Thymus (tissue), 11 donors: ENCODE measurements at regions not wholly inside any gene's neighbourhood (a gene's known extent, or its start where the extent isn't known, plus 50 kb on each side); places are given as distances from the start of the nearest gene placed in this dataset.

ENCODE experiments used
- DNase-seq, 9 donors: peaks; one replicate each; pipeline ENCODE4 v3.0.0-alpha.2; 2013; ENCODE audit warnings: low spot score in 9 of 9, low read depth in 6 of 9, missing footprints in 1 of 9
- H3K27ac ChIP-seq, 2 donors: one replicate each; pipeline ENCODE4 v1.5.1; 2013; ENCODE audit warnings: control low read depth in 1 of 2, low read depth in 1 of 2, low read length in 1 of 2, mild to moderate bottlenecking in 1 of 2, moderate library complexity in 1 of 2
- H3K27me3 ChIP-seq, 2 donors: one replicate each; pipeline ENCODE4 v1.5.1; 2013; ENCODE audit warnings: low read length in 1 of 2; ENCODE audit not compliant: control insufficient read depth in 2 of 2, insufficient read depth in 1 of 2
- H3K36me3 ChIP-seq, 2 donors: one replicate each; pipeline ENCODE4 v1.5.1; 2013; ENCODE audit warnings: low read length in 1 of 2, mild to moderate bottlenecking in 1 of 2, moderate library complexity in 1 of 2; ENCODE audit not compliant: control insufficient read depth in 2 of 2, insufficient read depth in 2 of 2
- H3K4me1 ChIP-seq, 2 donors: one replicate each; pipeline ENCODE4 v1.5.1; 2013; ENCODE audit warnings: low read length in 2 of 2; ENCODE audit not compliant: control insufficient read depth in 2 of 2, insufficient read depth in 2 of 2
- H3K4me3 ChIP-seq, 2 donors: one replicate each; pipeline ENCODE4 v1.5.1; 2013; ENCODE audit warnings: low read length in 2 of 2, control low read depth in 1 of 2, mild to moderate bottlenecking in 1 of 2
- H3K9me3 ChIP-seq, 2 donors: one replicate each; pipeline ENCODE4 v1.5.1; 2013; ENCODE audit warnings: low read length in 1 of 2, mild to moderate bottlenecking in 1 of 2; ENCODE audit not compliant: control insufficient read depth in 2 of 2, insufficient read depth in 1 of 2
- WGBS: extraction: QIAGEN DNeasy Blood & Tissue Kit; methylation state at CpG from one replicate; pipeline ENCODE4 v1.1.7; 2013; 5-methylcytosine and 5-hydroxymethylcytosine counted together
- donor health status: healthy.

- no peaks in the 10 kb centered on the region for H3K4me1 ChIP-seq
- no peak overlapping the region for H3K4me3 ChIP-seq
- no peak overlapping the region for H3K27ac ChIP-seq
- DNase-seq, result no peak
- H3K27me3 ChIP-seq, result no peaks in the 10 kb centered on the region
- no peaks in the 10 kb centered on the region for H3K9me3 ChIP-seq
- no peaks in the 10 kb centered on the region for H3K36me3 ChIP-seq
- WGBS, result 84% methylated on average over 4 of the region's 4 CpGs
Observed at GRCh38 chr6:2476376-2476775, 231.0 kb upstream of the GMDS start.

GRCh38 chr6:2471472-2471871, 226.1 kb upstream of the GMDS start:
- Histone ChIP-seq H3K9me3 (no peaks in the 10 kb centered on the region), H3K4me1 (peaks cover 0 to 6% of the 10 kb centered on the region in 2 donors), H3K36me3 (no peaks in the 10 kb centered on the region), H3K4me3 (no peak overlapping the region), H3K27me3 (peaks cover 0 to 8% of the 10 kb centered on the region in 2 donors), H3K27ac (no peak overlapping the region)
- DNase-seq, result no peak
- WGBS, result 93% methylated on average over 9 of the region's 9 CpGs

DNA sequence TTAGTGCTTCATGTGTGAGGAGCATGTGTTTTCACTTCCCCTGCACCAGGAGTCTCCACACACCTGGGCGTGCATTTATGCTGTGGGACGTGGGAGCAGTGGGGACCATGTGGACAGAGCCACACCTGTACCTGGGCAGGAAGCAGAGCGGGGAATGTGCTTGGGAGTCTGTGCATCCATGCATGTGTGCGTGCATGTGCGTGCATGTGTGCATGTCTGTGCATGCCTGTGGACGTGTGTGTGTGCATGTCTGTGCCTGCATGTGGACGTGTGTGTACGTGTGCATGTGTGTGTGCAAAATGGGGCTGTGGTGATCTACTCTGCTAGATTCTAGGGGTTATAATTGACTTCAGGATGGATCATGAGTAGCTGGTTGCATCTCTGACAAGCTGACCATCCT, 224.0 kb upstream of the GMDS start:
- peaks cover 0 to 6% of the 10 kb centered on the region in 2 donors for H3K4me1 ChIP-seq
- H3K27ac ChIP-seq, result no peak overlapping the region
- WGBS, result 94% methylated on average over 8 of the region's 8 CpGs
- no peaks in the 10 kb centered on the region for H3K36me3 ChIP-seq
- no peaks in the 10 kb centered on the region for H3K9me3 ChIP-seq
- DNase-seq, result no peak
- no peak overlapping the region for H3K4me3 ChIP-seq
- peaks cover 0 to 8% of the 10 kb centered on the region in 2 donors for H3K27me3 ChIP-seq

DNA sequence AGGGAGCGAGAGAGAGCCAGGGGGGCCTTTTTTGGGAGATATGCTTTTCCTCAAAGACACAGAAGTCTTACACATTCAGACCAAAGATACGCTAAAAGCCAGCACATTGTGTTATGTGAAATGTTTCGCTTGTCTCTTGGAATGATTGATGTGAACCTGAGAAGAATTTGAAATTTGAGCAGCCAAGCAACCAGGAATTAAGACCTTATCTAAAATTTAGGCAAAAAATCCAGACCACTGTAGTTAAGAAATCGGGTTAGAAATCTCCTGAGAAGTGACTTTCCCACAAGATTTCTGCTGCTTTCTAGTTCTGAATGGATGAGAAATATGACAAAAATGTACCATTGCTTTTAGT, 223.2 kb upstream of the GMDS start:
- no peaks in the 10 kb centered on the region for H3K36me3 ChIP-seq
- WGBS, result 86% methylated on average over 4 of the region's 4 CpGs
- no peak overlapping the region for H3K27ac ChIP-seq
- DNase-seq, result no peak
- H3K27me3 ChIP-seq, result peaks cover 0 to 8% of the 10 kb centered on the region in 2 donors
- no peaks in the 10 kb centered on the region for H3K9me3 ChIP-seq
- H3K4me1 ChIP-seq, result peaks cover 0 to 6% of the 10 kb centered on the region in 2 donors
- H3K4me3 ChIP-seq, result no peak overlapping the region

DNA sequence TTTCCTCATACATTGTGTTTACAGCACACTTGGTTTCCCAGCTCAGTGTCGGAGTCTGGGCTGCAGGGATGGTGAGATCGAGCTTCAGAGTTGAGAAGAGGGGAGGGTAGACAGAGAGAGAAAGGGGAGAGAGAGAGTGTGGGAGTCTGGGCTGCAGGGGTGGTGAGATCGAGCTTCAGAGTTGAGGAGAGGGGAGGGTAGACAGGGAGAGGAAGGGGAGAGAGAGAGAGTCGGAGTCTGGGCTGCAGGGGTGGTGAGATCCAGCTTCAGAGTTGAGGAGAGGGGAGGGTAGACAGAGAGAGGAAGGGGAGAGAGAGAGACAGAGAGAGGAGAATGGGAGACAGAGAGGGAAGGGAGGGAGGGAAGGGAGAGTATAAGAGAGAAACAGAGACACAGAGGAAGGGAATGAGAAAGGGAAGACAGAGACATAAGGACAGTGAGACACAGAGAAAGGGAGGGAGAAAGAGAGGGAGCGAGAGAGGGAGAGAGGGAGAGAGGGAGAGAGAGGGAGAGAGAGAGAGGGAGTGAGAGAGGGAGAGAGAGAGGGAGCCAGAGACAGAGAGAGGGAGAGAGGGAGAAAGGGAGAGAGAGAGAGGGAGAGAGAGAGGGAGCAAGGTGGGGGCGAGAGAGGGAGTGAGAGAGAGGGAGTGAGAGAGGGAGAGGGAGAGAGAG, 222.7 kb upstream of the GMDS start:
- H3K9me3 ChIP-seq, result no peaks in the 10 kb centered on the region
- DNase-seq, result no peak
- H3K4me3 ChIP-seq, result no peak overlapping the region
- H3K27ac ChIP-seq, result no peak overlapping the region
- WGBS, result 66% methylated on average over 6 of the region's 6 CpGs
- peaks cover 0 to 6% of the 10 kb centered on the region in 2 donors for H3K4me1 ChIP-seq
- H3K27me3 ChIP-seq, result peaks cover 0 to 8% of the 10 kb centered on the region in 2 donors
- H3K36me3 ChIP-seq, result no peaks in the 10 kb centered on the region

- DNase-seq, result no peak
- no peaks in the 10 kb centered on the region for H3K36me3 ChIP-seq
- H3K9me3 ChIP-seq, result no peaks in the 10 kb centered on the region
- no peak overlapping the region for H3K27ac ChIP-seq
- H3K27me3 ChIP-seq, result peaks cover 0 to 8% of the 10 kb centered on the region in 2 donors
- peaks cover 0 to 6% of the 10 kb centered on the region in 2 donors for H3K4me1 ChIP-seq
- H3K4me3 ChIP-seq, result no peak overlapping the region
- 98% methylated on average over 9 of the region's 9 CpGs for WGBS
Observed at GRCh38 chr6:2465336-2465735, 219.9 kb upstream of the GMDS start.

- Histone ChIP-seq H3K27ac (no peak overlapping the region), H3K4me1 (peaks cover 0 to 6% of the 10 kb centered on the region in 2 donors), H3K9me3 (no peaks in the 10 kb centered on the region), H3K36me3 (no peaks in the 10 kb centered on the region), H3K4me3 (no peak overlapping the region), H3K27me3 (peaks cover 0 to 8% of the 10 kb centered on the region in 2 donors)
- 96% methylated on average over 5 of the region's 5 CpGs for WGBS
- no peak for DNase-seq
Observed at GRCh38 chr6:2464641-2465040, 219.2 kb upstream of the GMDS start.

DNA sequence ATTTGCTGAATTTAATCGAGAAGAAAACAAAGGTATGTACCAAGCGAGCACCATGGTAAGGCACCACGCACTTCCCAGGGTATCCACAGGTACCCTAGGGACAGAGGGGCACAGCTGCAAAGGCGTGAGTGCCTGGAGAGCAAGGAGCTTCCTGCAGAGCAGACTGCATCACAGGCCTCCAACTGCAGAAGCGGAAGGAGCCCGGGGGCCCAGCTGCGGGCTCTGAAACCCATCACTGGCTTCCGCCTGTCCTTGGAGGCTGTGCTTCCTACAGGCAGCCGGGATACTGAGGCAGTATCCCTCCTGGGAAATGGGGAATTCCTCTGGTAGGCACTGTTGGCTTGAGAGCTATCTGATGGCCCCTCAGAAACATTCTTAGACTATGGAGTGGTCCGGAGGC, 217.4 kb upstream of the GMDS start:
- no peaks in the 10 kb centered on the region for H3K9me3 ChIP-seq
- H3K4me1 ChIP-seq, result no peaks in the 10 kb centered on the region
- no peaks in the 10 kb centered on the region for H3K36me3 ChIP-seq
- WGBS, result 88% methylated on average over 10 of the region's 10 CpGs
- peaks cover 0 to 2% of the 10 kb centered on the region in 2 donors for H3K27me3 ChIP-seq
- no peak overlapping the region for H3K4me3 ChIP-seq
- no peak overlapping the region for H3K27ac ChIP-seq
- DNase-seq, result no peak

- WGBS, result 94% methylated on average over 9 of the region's 9 CpGs
- Histone ChIP-seq H3K36me3 (no peaks in the 10 kb centered on the region), H3K27ac (no peak overlapping the region), H3K27me3 (no peaks in the 10 kb centered on the region), H3K4me3 (no peak overlapping the region), H3K9me3 (no peaks in the 10 kb centered on the region), H3K4me1 (no peaks in the 10 kb centered on the region)
- DNase-seq, result no peak
Observed at GRCh38 chr6:2460216-2460745, 214.9 kb upstream of the GMDS start.
